OCI-LY1 (cell line): ENCODE measurements at regions not wholly inside any gene's neighbourhood (a gene's known extent, or its start where the extent isn't known, plus 50 kb on each side); places are given as distances from the start of the nearest gene placed in this dataset.

Source experiments
- H2AFZ ChIP-seq: fragments of 200-600 bp; sonication (generic), shearing (Covaris generic); 2 replicates; pipeline ENCODE4 v1.6.0; 2014; ENCODE audit warnings: antibody characterized with exemption, mild to moderate bottlenecking, low read length
- H3F3A ChIP-seq: fragments of 200-600 bp; sonication (generic), shearing (Covaris generic); 2 replicates; pipeline ENCODE4 v1.6.0; 2014; ENCODE audit warnings: mild to moderate bottlenecking, antibody characterized with exemption, low read length, moderate library complexity; ENCODE audit not compliant: insufficient read depth
- H3K27ac ChIP-seq: fragments of 200-600 bp; sonication (generic); 2 replicates; pipeline ENCODE4 v1.5.1; 2014; ENCODE audit warnings: low read length, mixed run types, mild to moderate bottlenecking, low read depth; ENCODE audit not compliant: poor library complexity, severe bottlenecking
- H3K27me3 ChIP-seq: fragments of 200-600 bp; sonication (generic); 2 replicates; pipeline ENCODE4 v1.6.0; 2014; ENCODE audit warnings: antibody characterized with exemption, mild to moderate bottlenecking, low read length, moderate library complexity; ENCODE audit not compliant: insufficient read depth
- H3K36me3 ChIP-seq: fragments of 200-600 bp; sonication (generic); 2 replicates; pipeline ENCODE4 v1.6.1; 2014; ENCODE audit warnings: mild to moderate bottlenecking, antibody characterized with exemption, low read length, moderate library complexity, mixed read lengths; ENCODE audit not compliant: insufficient read depth
- H3K4me1 ChIP-seq: fragments of 200-600 bp; sonication (generic); 2 replicates; pipeline ENCODE4 v1.5.1; 2014; ENCODE audit warnings: mild to moderate bottlenecking, low read length, moderate library complexity; ENCODE audit not compliant: insufficient read depth, severe bottlenecking
- H3K4me2 ChIP-seq: fragments of 200-600 bp; sonication (generic), shearing (Covaris generic); 2 replicates; pipeline ENCODE4 v1.6.1; 2014; ENCODE audit warnings: low read length
- H3K4me3 ChIP-seq: fragments of 200-600 bp; sonication (generic); 2 replicates; pipeline ENCODE4 v1.5.1; 2014; ENCODE audit warnings: low read length, low read depth, mild to moderate bottlenecking, mixed read lengths; ENCODE audit not compliant: poor library complexity, severe bottlenecking
- H3K79me2 ChIP-seq: fragments of 200-600 bp; shearing (Covaris generic); 2 replicates; pipeline ENCODE4 v1.6.1; 2016; ENCODE audit warnings: mixed run types, low read length, mixed read lengths; ENCODE audit not compliant: insufficient read depth
- H3K9ac ChIP-seq: fragments of 200-600 bp; sonication (generic), shearing (Covaris generic); 2 replicates; pipeline ENCODE4 v1.6.1; 2014; ENCODE audit warnings: mild to moderate bottlenecking, low read length, mixed read lengths
- H3K9me2 ChIP-seq: fragments of 200-600 bp; sonication (generic), shearing (Covaris generic); 2 replicates; pipeline ENCODE4 v1.6.1; 2014; ENCODE audit warnings: low read depth, mild to moderate bottlenecking, low read length, mixed read lengths
- H3K9me3 ChIP-seq: fragments of 200-600 bp; shearing (Covaris generic); 2 replicates; pipeline ENCODE4 v1.6.1; 2014; ENCODE audit warnings: low read length, mixed read lengths
- H4K20me1 ChIP-seq: fragments of 200-600 bp; sonication (generic), shearing (Covaris generic); 2 replicates; pipeline ENCODE4 v1.6.0; 2016; ENCODE audit warnings: mild to moderate bottlenecking, low read length; ENCODE audit not compliant: insufficient read depth
- EZH2 ChIP-seq: fragments of 200-600 bp; sonication (generic), shearing (Covaris generic); IDR thresholded peaks from 2 replicates; pipeline ENCODE4 v1.8.0; 2017; ENCODE audit warnings: borderline replicate concordance, mixed run types, mild to moderate bottlenecking, antibody characterized with exemption, low read length, moderate library complexity, mixed read lengths
- TF ChIP-seq, protein P1 (sequence below): fragments of 200-600 bp; sonication (generic), shearing (Covaris generic); IDR thresholded peaks from 2 replicates; pipeline ENCODE4 v1.5.1; 2017; ENCODE audit warnings: mild to moderate bottlenecking, antibody characterized with exemption, low read length, moderate library complexity, mixed read lengths

GRCh38 chr20:40856653-40857052, 167.6 kb upstream of the MAFB start:
- Histone ChIP-seq H3K79me2 (no peaks in the 10 kb centered on the region), H3K4me3 (no peak overlapping the region), H3K9me2 (no peaks in the 10 kb centered on the region), H3K9ac (no peak overlapping the region), H3K4me1 (no peaks in the 10 kb centered on the region), H4K20me1 (no peaks in the 10 kb centered on the region), H2AFZ (no peak overlapping the region), H3K27me3 (no peaks in the 10 kb centered on the region), H3K36me3 (no peaks in the 10 kb centered on the region), H3F3A (no peaks in the 10 kb centered on the region), H3K9me3 (no peaks in the 10 kb centered on the region), H3K27ac (no peak overlapping the region), H3K4me2 (no peak overlapping the region)
- no peak for TF ChIP-seq EZH2
- TF ChIP-seq, protein P1, sequence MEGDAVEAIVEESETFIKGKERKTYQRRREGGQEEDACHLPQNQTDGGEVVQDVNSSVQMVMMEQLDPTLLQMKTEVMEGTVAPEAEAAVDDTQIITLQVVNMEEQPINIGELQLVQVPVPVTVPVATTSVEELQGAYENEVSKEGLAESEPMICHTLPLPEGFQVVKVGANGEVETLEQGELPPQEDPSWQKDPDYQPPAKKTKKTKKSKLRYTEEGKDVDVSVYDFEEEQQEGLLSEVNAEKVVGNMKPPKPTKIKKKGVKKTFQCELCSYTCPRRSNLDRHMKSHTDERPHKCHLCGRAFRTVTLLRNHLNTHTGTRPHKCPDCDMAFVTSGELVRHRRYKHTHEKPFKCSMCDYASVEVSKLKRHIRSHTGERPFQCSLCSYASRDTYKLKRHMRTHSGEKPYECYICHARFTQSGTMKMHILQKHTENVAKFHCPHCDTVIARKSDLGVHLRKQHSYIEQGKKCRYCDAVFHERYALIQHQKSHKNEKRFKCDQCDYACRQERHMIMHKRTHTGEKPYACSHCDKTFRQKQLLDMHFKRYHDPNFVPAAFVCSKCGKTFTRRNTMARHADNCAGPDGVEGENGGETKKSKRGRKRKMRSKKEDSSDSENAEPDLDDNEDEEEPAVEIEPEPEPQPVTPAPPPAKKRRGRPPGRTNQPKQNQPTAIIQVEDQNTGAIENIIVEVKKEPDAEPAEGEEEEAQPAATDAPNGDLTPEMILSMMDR: no peak

- Histone ChIP-seq H3K4me3 (no peak overlapping the region), H4K20me1 (no peaks in the 10 kb centered on the region), H3K4me1 (no peaks in the 10 kb centered on the region), H3K79me2 (no peaks in the 10 kb centered on the region), H3K27me3 (no peaks in the 10 kb centered on the region), H3F3A (no peaks in the 10 kb centered on the region), H3K27ac (no peak overlapping the region), H3K9me2 (no peaks in the 10 kb centered on the region), H3K9me3 (no peaks in the 10 kb centered on the region), H2AFZ (no peak overlapping the region), H3K9ac (no peak overlapping the region), H3K4me2 (no peak overlapping the region), H3K36me3 (no peaks in the 10 kb centered on the region)
- TF ChIP-seq, protein P1: no peak
- TF ChIP-seq EZH2: no peak
Observed at GRCh38 chr20:40860487-40860902, 168.1 kb upstream of the TOP1 start.

DNA sequence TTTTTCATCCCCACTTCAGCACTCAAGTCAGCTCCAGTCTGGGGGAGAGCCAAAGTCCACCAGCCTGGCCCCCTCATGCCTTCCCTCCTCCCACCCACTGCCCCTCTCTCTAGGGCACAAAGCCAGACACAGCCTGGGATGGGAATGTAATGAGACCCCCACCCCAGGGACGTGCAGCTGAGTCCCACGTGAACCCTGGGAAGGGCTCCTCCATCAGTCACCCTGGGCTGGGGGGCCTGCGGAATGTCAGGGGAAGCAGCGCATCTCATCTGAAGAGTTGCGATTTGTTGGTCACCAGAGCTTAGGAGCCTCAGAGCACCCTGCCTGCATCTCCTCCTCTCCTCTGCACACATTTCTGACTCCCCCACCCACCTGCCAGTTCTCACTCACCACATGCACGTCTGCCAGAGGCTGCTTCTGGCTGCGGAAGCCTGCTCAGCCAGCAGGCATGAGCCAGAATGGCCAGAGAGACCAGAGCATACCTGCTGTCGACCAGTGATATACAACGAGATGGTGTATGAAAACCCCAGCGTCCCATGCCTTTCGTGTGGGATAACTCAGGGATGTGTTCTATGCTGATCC, 167.1 kb upstream of the TOP1 start:
- no peak overlapping the region for H3K4me3 ChIP-seq
- TF ChIP-seq, protein P1: no peak
- no peaks in the 10 kb centered on the region for H3K36me3 ChIP-seq
- H3K4me2 ChIP-seq: no peak overlapping the region
- H3K9ac ChIP-seq: no peak overlapping the region
- no peaks in the 10 kb centered on the region for H3K9me2 ChIP-seq
- no peaks in the 10 kb centered on the region for H3K9me3 ChIP-seq
- H2AFZ ChIP-seq: no peak overlapping the region
- no peaks in the 10 kb centered on the region for H3F3A ChIP-seq
- H4K20me1 ChIP-seq: no peaks in the 10 kb centered on the region
- no peaks in the 10 kb centered on the region for H3K27me3 ChIP-seq
- H3K4me1 ChIP-seq: no peaks in the 10 kb centered on the region
- no peak overlapping the region for H3K27ac ChIP-seq
- H3K79me2 ChIP-seq: no peaks in the 10 kb centered on the region
